Spleen (tissue), 11 donors: ENCODE measurements at regions not wholly inside any gene's neighbourhood (a gene's known extent, or its start where the extent isn't known, plus 50 kb on each side); places are given as distances from the start of the nearest gene placed in this dataset.

Experiments
- DNase-seq: peaks from one replicate; pipeline ENCODE4 v3.0.0-alpha.2; 2020
- H3K27ac ChIP-seq, 8 donors: fragments of 200-600 bp; sonication (generic) in 7 of 8; 1 replicate in 4 of 8; 2 replicates in 4 of 8; pipeline versions ENCODE4 v1.5.0 to v1.8.0; 2016 to 2021; ENCODE audit warnings: inconsistent platforms in 4 of 8, mild to moderate bottlenecking in 4 of 8, moderate library complexity in 1 of 8
- H3K27me3 ChIP-seq, 7 donors: fragments of 200-600 bp; sonication (generic) in 6 of 7; replicated peaks in 1 of 7; 1 replicate in 4 of 7; 2 replicates in 3 of 7; pipeline versions ENCODE4 v1.5.0 to v1.8.0; 2016 to 2021; ENCODE audit warnings: inconsistent platforms in 3 of 7, mild to moderate bottlenecking in 1 of 7
- H3K36me3 ChIP-seq, 6 donors: fragments of 200-600 bp; sonication (generic) in 5 of 6; 1 replicate in 4 of 6; 2 replicates in 2 of 6; pipeline versions ENCODE4 v1.5.0 to v1.8.0; 2016 to 2021; ENCODE audit warnings: inconsistent platforms in 2 of 6
- H3K4me1 ChIP-seq, 6 donors: fragments of 200-600 bp; sonication (generic) in 5 of 6; 1 replicate in 3 of 6; 2 replicates in 3 of 6; pipeline versions ENCODE4 v1.5.0 to v1.8.0; 2016 to 2021; ENCODE audit warnings: inconsistent platforms in 3 of 6
- H3K4me3 ChIP-seq, 8 donors: fragments of 200-600 bp; sonication (generic) in 7 of 8; 1 replicate in 4 of 8; 2 replicates in 4 of 8; pipeline versions ENCODE4 v1.5.0 to v1.8.0; 2016 to 2021; ENCODE audit warnings: inconsistent platforms in 4 of 8, mild to moderate bottlenecking in 4 of 8, moderate library complexity in 2 of 8
- H3K9me3 ChIP-seq, 8 donors: fragments of 200-600 bp; sonication (generic) in 7 of 8; 1 replicate in 4 of 8; 2 replicates in 4 of 8; pipeline versions ENCODE4 v1.5.0 to v1.8.0; 2016 to 2021; ENCODE audit warnings: inconsistent platforms in 4 of 8
- POLR2A ChIP-seq, 3 donors: fragments of 450-650 bp; IDR thresholded peaks; one replicate each; pipeline ENCODE4 v1.5.1; 2017; ENCODE audit warnings: antibody characterized with exemption in 3 of 3, mild to moderate bottlenecking in 1 of 3
- POLR2AphosphoS5 ChIP-seq, 3 donors: sonication (generic); formaldehyde crosslinking; IDR thresholded peaks; one replicate each; pipeline ENCODE4 v1.5.1; 2017; ENCODE audit warnings: antibody characterized with exemption in 3 of 3
- WGBS, 5 donors: extraction: QIAGEN DNeasy Blood & Tissue Kit in 3 of 5; methylation state at CpG; one replicate each; pipeline versions ENCODE4 v1.1.5 to v1.1.7; 2013 to 2018; 5-methylcytosine and 5-hydroxymethylcytosine counted together
- intact Hi-C: fragments of 100-400 bp; cut with DNase I; formaldehyde crosslinking; loops from one replicate; pipeline ENCODE4 v1.15.0; 2023; ENCODE audit warnings: low total_unique reads
- TF ChIP-seq, protein P1 (sequence below), 11 experiments: fragments of 200-600 bp in 7 of 11; fragments of 450-650 bp in 4 of 11; sonication (generic) in 4 of 11; IDR thresholded peaks in 8 of 11; conservative IDR thresholded peaks in 3 of 11; 1 replicate in 7 of 11; 2 replicates in 4 of 11; pipeline versions ENCODE4 v1.4.0 to v1.8.0; 2016 to 2021; ENCODE audit warnings: antibody characterized with exemption in 11 of 11, inconsistent platforms in 4 of 11, mild to moderate bottlenecking in 1 of 11
- donor health status: healthy with polysubstance abuse.
- donor health status: DM: no; HTN: no; CAD: no; lungs with moderate emphysema.
- donor health status: DM: no; HTN: no; CAD: no.
- donor health status: Bipolar disorder and iron deficiency.
- donor health status: healthy.
- donor health status: DM: no; HTN: no; CAD: no.
- donor health status: DM: yes; HTN: yes; CAD: no.

GRCh38 chr12:124173692-124174091 lies 121.2 kb upstream of the RFLNA start:
- peak overlapping the region in 3 of 8 donors; percentile 26 to 59 (median 36) for H3K27ac ChIP-seq
- H3K9me3 ChIP-seq, result no peaks in the 10 kb centered on the region
- intact Hi-C loops, result no loop called here
- H3K4me1 ChIP-seq, result no peaks in the 10 kb centered on the region
- WGBS, 5 donors, result 85 to 93% (median 87%) methylated on average over 7 of the region's 7 CpGs
- H3K36me3 ChIP-seq, result no peaks in the 10 kb centered on the region
- H3K27me3 ChIP-seq, result peaks cover 0 to 3% (median 0%) of the 10 kb centered on the region in 7 donors
- no peak for DNase-seq
- no peak overlapping the region for H3K4me3 ChIP-seq
- no peak for TF ChIP-seq POLR2A (IDR thresholded peaks at IDR 0.05)
- no peak for TF ChIP-seq POLR2AphosphoS5 (IDR thresholded peaks at IDR 0.05)
- TF ChIP-seq, protein P1, sequence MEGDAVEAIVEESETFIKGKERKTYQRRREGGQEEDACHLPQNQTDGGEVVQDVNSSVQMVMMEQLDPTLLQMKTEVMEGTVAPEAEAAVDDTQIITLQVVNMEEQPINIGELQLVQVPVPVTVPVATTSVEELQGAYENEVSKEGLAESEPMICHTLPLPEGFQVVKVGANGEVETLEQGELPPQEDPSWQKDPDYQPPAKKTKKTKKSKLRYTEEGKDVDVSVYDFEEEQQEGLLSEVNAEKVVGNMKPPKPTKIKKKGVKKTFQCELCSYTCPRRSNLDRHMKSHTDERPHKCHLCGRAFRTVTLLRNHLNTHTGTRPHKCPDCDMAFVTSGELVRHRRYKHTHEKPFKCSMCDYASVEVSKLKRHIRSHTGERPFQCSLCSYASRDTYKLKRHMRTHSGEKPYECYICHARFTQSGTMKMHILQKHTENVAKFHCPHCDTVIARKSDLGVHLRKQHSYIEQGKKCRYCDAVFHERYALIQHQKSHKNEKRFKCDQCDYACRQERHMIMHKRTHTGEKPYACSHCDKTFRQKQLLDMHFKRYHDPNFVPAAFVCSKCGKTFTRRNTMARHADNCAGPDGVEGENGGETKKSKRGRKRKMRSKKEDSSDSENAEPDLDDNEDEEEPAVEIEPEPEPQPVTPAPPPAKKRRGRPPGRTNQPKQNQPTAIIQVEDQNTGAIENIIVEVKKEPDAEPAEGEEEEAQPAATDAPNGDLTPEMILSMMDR (IDR thresholded peaks at IDR 0.05 in 8 of 11, conservative IDR thresholded peaks at IDR 0.05 in 3 of 11), result no peak

GRCh38 chr12:124174451-124175348 lies 120.2 kb upstream of the RFLNA start:
- DNase-seq, result no peak
- WGBS, 5 donors, result 65 to 80% (median 69%) methylated on average over 17 of the region's 17 CpGs

DNA sequence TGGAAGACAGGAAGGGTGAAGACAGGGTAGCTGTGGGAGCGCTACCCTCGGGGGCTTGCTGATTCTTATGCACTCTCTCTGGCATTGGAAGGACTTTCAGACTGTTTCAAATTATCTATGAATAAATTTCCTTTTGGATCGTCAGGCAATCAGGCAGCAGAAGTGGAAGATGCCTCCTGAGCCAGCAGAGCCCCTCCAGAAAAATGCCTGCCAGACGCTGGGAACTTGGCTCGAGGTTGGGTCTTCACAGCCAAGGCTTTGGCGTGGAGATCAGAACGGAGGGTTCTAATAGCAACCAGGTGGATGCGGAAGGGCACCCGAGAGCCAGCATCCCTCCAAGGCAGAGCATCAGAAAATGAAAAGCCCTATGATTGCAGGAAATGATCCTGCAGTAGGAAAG lies 119.2 kb upstream of the RFLNA start:
- 65 to 77% (median 73%) methylated on average over 9 of the region's 9 CpGs for WGBS, 5 donors
- TF ChIP-seq POLR2AphosphoS5 (IDR thresholded peaks at IDR 0.05), result no peak
- no peak for TF ChIP-seq POLR2A (IDR thresholded peaks at IDR 0.05)
- TF ChIP-seq, protein P1 (IDR thresholded peaks at IDR 0.05 in 8 of 11, conservative IDR thresholded peaks at IDR 0.05 in 3 of 11), result no peak
- Histone ChIP-seq H3K4me1 (no peaks in the 10 kb centered on the region), H3K27me3 (peaks cover 0 to 3% (median 0%) of the 10 kb centered on the region in 7 donors), H3K36me3 (no peaks in the 10 kb centered on the region), H3K9me3 (no peaks in the 10 kb centered on the region), H3K4me3 (no peak overlapping the region), H3K27ac (peak overlapping the region in 1 of 8 donors; percentile 59)
- no peak for DNase-seq
- intact Hi-C loops, result no loop called here

More at GRCh38 chr12:124174451-124175348, 120.2 kb upstream of the RFLNA start:
- TF ChIP-seq POLR2A (IDR thresholded peaks at IDR 0.05) (no peak), POLR2AphosphoS5 (IDR thresholded peaks at IDR 0.05) (peak in 2 of 3 donors; percentile 34 to 45)
- TF ChIP-seq, protein P1 (IDR thresholded peaks at IDR 0.05 in 8 of 11, conservative IDR thresholded peaks at IDR 0.05 in 3 of 11), result no peak
- no peaks in the 10 kb centered on the region for H3K36me3 ChIP-seq
- H3K4me3 ChIP-seq, result no peak overlapping the region
- H3K4me1 ChIP-seq, result no peaks in the 10 kb centered on the region
- H3K27ac ChIP-seq, result peak overlapping the region in 5 of 8 donors; percentile 14 to 59 (median 36)
- H3K27me3 ChIP-seq, result peaks cover 0 to 3% (median 0%) of the 10 kb centered on the region in 7 donors
- intact Hi-C loops, result no loop called here
- no peaks in the 10 kb centered on the region for H3K9me3 ChIP-seq

- TF ChIP-seq POLR2AphosphoS5 (IDR thresholded peaks at IDR 0.05) (no peak), POLR2A (IDR thresholded peaks at IDR 0.05) (no peak)
- TF ChIP-seq, protein P1 (IDR thresholded peaks at IDR 0.05 in 8 of 11, conservative IDR thresholded peaks at IDR 0.05 in 3 of 11), result no peak
- Histone ChIP-seq H3K4me1 (no peaks in the 10 kb centered on the region), H3K27me3 (peaks cover 0 to 3% (median 0%) of the 10 kb centered on the region in 7 donors), H3K27ac (no peak overlapping the region), H3K4me3 (no peak overlapping the region), H3K36me3 (no peaks in the 10 kb centered on the region), H3K9me3 (no peaks in the 10 kb centered on the region)
- no peak for DNase-seq
- intact Hi-C loops, result no loop called here
- WGBS, 5 donors, result 88 to 97% (median 91%) methylated on average over 10 of the region's 10 CpGs
These were observed 117.5 kb upstream of the RFLNA start for GRCh38 chr12:124177276-124177950.
